HEK293T (cell line): ENCODE measurements at regions not wholly inside any gene's neighbourhood (a gene's known extent, or its start where the extent isn't known, plus 50 kb on each side); places are given as distances from the start of the nearest gene placed in this dataset.

Experiments used
- BHLHE40 ChIP-seq: fragments of 450-650 bp; IDR thresholded peaks from 2 replicates; pipeline ENCODE4 v1.6.1; 2016; ENCODE audit warnings: mild to moderate bottlenecking, moderate library complexity, borderline replicate concordance
- CTBP1 ChIP-seq: fragments of 450-650 bp; IDR thresholded peaks from 2 replicates; pipeline ENCODE4 v1.6.1; 2016; ENCODE audit warnings: borderline replicate concordance
- ELF4 ChIP-seq: fragments of 450-650 bp; IDR thresholded peaks from 2 replicates; pipeline ENCODE4 v1.6.1; 2017; ENCODE audit warnings: antibody characterized with exemption
- FOXM1 ChIP-seq: fragments of 450-650 bp; IDR thresholded peaks from 2 replicates; pipeline ENCODE4 v1.6.1; 2017; ENCODE audit warnings: mild to moderate bottlenecking, borderline replicate concordance
- HDGF ChIP-seq: fragments of 450-650 bp; IDR thresholded peaks from 2 replicates; pipeline ENCODE4 v1.6.1; 2017; ENCODE audit warnings: antibody characterized with exemption, borderline replicate concordance
- PKNOX1 ChIP-seq: fragments of 450-650 bp; IDR thresholded peaks from 2 replicates; pipeline ENCODE4 v1.6.1; 2016
- TARDBP ChIP-seq: fragments of 450-650 bp; IDR thresholded peaks from 2 replicates; pipeline ENCODE4 v1.6.1; 2016

GRCh38 chr5:154538492-154538891 lies 60.5 kb upstream of the HAND1 start:
- TF ChIP-seq PKNOX1 = no peak
- TF ChIP-seq BHLHE40 = no peak
- TF ChIP-seq ELF4 = no peak
- TF ChIP-seq TARDBP = no peak
- no peak for TF ChIP-seq FOXM1
- TF ChIP-seq HDGF = no peak
- TF ChIP-seq CTBP1 = no peak
